Activated T-cell treated with anti-CD3 and anti-CD28 coated beads, Interleukin-2, amount 50 U/mL, for 48 hours (primary cell): ENCODE measurements at regions not wholly inside any gene's neighbourhood (a gene's known extent, or its start where the extent isn't known, plus 50 kb on each side); places are given as distances from the start of the nearest gene placed in this dataset.

ENCODE experiments used
- DNase-seq, 2 experiments: peaks; one replicate each; pipeline ENCODE4 v3.0.0-alpha.2; 2020

GRCh38 chr20:11053310-11053709 lies 379.5 kb upstream of the JAG1 start:
- no peak for DNase-seq

GRCh38 chr20:11054266-11054993 lies 380.6 kb upstream of the JAG1 start:
- DNase-seq, result no peak

GRCh38 chr20:11056414-11056813 lies 382.6 kb upstream of the JAG1 start:
- DNase-seq, result no peak

- no peak for DNase-seq
Observed at GRCh38 chr20:11057624-11058023, 383.8 kb upstream of the JAG1 start.

- DNase-seq, result no peak
Observed at GRCh38 chr20:11059659-11060058, 385.9 kb upstream of the JAG1 start.

- DNase-seq, result no peak
Observed at GRCh38 chr20:11060423-11061185, 386.8 kb upstream of the JAG1 start.

- no peak for DNase-seq
Observed at GRCh38 chr20:11063444-11063843, 389.6 kb upstream of the JAG1 start.

GRCh38 chr20:11064946-11065345 lies 391.1 kb upstream of the JAG1 start:
- DNase-seq, result no peak

- DNase-seq, result no peak
Observed at GRCh38 chr20:11067359-11067758, 393.6 kb upstream of the JAG1 start.

GRCh38 chr20:11072982-11073381 lies 399.2 kb upstream of the JAG1 start:
- no peak for DNase-seq

- no peak for DNase-seq
Observed at GRCh38 chr20:11076434-11077105, 402.8 kb upstream of the JAG1 start.

GRCh38 chr20:11077226-11077625 lies 403.4 kb upstream of the JAG1 start:
- DNase-seq, result no peak

- no peak for DNase-seq
Observed at GRCh38 chr20:11080010-11080409, 406.2 kb upstream of the JAG1 start.

- DNase-seq, result no peak
Observed at GRCh38 chr20:11080781-11081377, 407.1 kb upstream of the JAG1 start.

- DNase-seq, result no peak
Observed at GRCh38 chr20:11083841-11084240, 410.0 kb upstream of the JAG1 start.

- DNase-seq, result no peak
Observed at GRCh38 chr20:11084508-11084907, 410.7 kb upstream of the JAG1 start.

GRCh38 chr20:11086970-11087369 lies 413.2 kb upstream of the JAG1 start:
- no peak for DNase-seq

- DNase-seq, result no peak
Observed at GRCh38 chr20:11090751-11091150, 417.0 kb upstream of the JAG1 start.

GRCh38 chr20:11091511-11091910 lies 417.7 kb upstream of the JAG1 start:
- no peak for DNase-seq

- no peak for DNase-seq
Observed at GRCh38 chr20:11092151-11092550, 418.4 kb upstream of the JAG1 start.

- DNase-seq, result no peak
Observed at GRCh38 chr20:11094196-11094595, 420.4 kb upstream of the JAG1 start.

- DNase-seq, result no peak
Observed at GRCh38 chr20:11094711-11095110, 420.9 kb upstream of the JAG1 start.

- DNase-seq, result no peak
Observed at GRCh38 chr20:11098888-11099287, 425.1 kb upstream of the JAG1 start.

- DNase-seq, result no peak
Observed at GRCh38 chr20:11101243-11101642, 427.4 kb upstream of the JAG1 start.
